ENCODE measurements at regions not wholly inside any gene's neighbourhood (a gene's known extent, or its start where the extent isn't known, plus 50 kb on each side); places are given as distances from the start of the nearest gene placed in this dataset.

- TF ChIP-seq POLR2A (IDR thresholded peaks at IDR 0.05), result no peak
- TF ChIP-seq CTCF (IDR thresholded peaks at IDR 0.05), result no peak
These were observed 80.1 kb downstream of the IRF2BPL start for GRCh38 chr14:76948213-76948947.

Data from right lobe of liver (tissue), 4 donors.